IMR-90 (cell line): ENCODE measurements at regions not wholly inside any gene's neighbourhood (a gene's known extent, or its start where the extent isn't known, plus 50 kb on each side); places are given as distances from the start of the nearest gene placed in this dataset.

Source experiments
- ATAC-seq: fragments of 200-7000 bp; cut with Tn5 transposase; 2 replicates; pipeline ENCODE4 v1.9.1; 2020; ENCODE audit warnings: low read depth, mild to moderate bottlenecking, moderate library complexity
- BruUV-seq: library from RNA; stranded (reverse); fragments of 400-500 nt; replicated peaks from 2 replicates; lab custom pipeline; 2021; lab: Mats Ljungman, UMichigan
- CTCF ChIA-PET: fragments of 300-600 bp; formaldehyde crosslinking; extraction: SDS; loops from one replicate; lab custom pipeline; 2021; ENCODE audit warnings: antibody characterized with exemption; lab: Yijun Ruan, JAX
- POLR2A ChIA-PET: fragments of 300-600 bp; sonication (Branson Sonifier 250); formaldehyde crosslinking; loops from one replicate; lab custom pipeline; 2022; ENCODE audit warnings: antibody characterized with exemption; ENCODE audit not compliant: unreplicated experiment; lab: Charles Lee
- DNase-seq: peaks from one replicate; pipeline ENCODE4 v3.0.0; 2013
- H2AFZ ChIP-seq: replicated peaks from 2 replicates; pipeline ENCODE3; 2013; ENCODE audit warnings: low read length, mild to moderate bottlenecking; ENCODE audit not compliant: poor library complexity
- H2AK5ac ChIP-seq: 2 replicates; pipeline ENCODE4 v1.6.1; 2013; ENCODE audit warnings: low read depth, low read length, inconsistent platforms
- H2AK9ac ChIP-seq: replicated peaks from 2 replicates; pipeline ENCODE3; 2013; ENCODE audit warnings: mild to moderate bottlenecking, low read depth, low read length, moderate library complexity; ENCODE audit not compliant: poor library complexity
- H2BK120ac ChIP-seq: 2 replicates; pipeline ENCODE4 v1.6.1; 2013; ENCODE audit warnings: low read depth, low read length, inconsistent platforms
- H2BK15ac ChIP-seq: 3 replicates; pipeline ENCODE4 v1.6.1; 2013; ENCODE audit warnings: low read depth, low read length, inconsistent platforms
- H2BK20ac ChIP-seq: 2 replicates; pipeline ENCODE4 v1.6.1; 2013; ENCODE audit warnings: low read depth, mild to moderate bottlenecking, inconsistent platforms, low read length, moderate library complexity
- H2BK5ac ChIP-seq: 2 replicates; pipeline ENCODE4 v1.6.1; 2013; ENCODE audit warnings: mild to moderate bottlenecking, low read depth, low read length, inconsistent platforms; ENCODE audit not compliant: poor library complexity, severe bottlenecking
- H3K14ac ChIP-seq: replicated peaks from 2 replicates; pipeline ENCODE4 v1.6.1; 2013; ENCODE audit warnings: low read depth, low read length, inconsistent platforms
- H3K18ac ChIP-seq: 2 replicates; pipeline ENCODE4 v1.6.1; 2013; ENCODE audit warnings: low read depth, low read length, control low read depth
- H3K23ac ChIP-seq: 2 replicates; pipeline ENCODE4 v1.6.1; 2013; ENCODE audit warnings: low read depth, low read length, inconsistent platforms
- H3K27ac ChIP-seq: 2 replicates; pipeline ENCODE4 v1.5.1; 2013; ENCODE audit warnings: mild to moderate bottlenecking, control low read depth, low read length; ENCODE audit not compliant: insufficient read depth
- H3K27me3 ChIP-seq: 2 replicates; pipeline ENCODE4 v1.6.1; 2013; ENCODE audit warnings: low read length; ENCODE audit not compliant: control insufficient read depth, insufficient read depth
- H3K36me3 ChIP-seq: 2 replicates; pipeline ENCODE4 v1.6.1; 2013; ENCODE audit warnings: low read length, mixed read lengths; ENCODE audit not compliant: control insufficient read depth, insufficient read depth
- H3K4ac ChIP-seq: 2 replicates; pipeline ENCODE4 v1.6.1; 2013; ENCODE audit warnings: low read depth, low read length, inconsistent platforms
- H3K4me1 ChIP-seq: 2 replicates; pipeline ENCODE4 v1.6.1; 2013; ENCODE audit warnings: low read length, mixed read lengths; ENCODE audit not compliant: control insufficient read depth, insufficient read depth
- H3K4me2 ChIP-seq: 2 replicates; pipeline ENCODE4 v1.6.1; 2013; ENCODE audit warnings: low read depth, mild to moderate bottlenecking, control low read depth, low read length, moderate library complexity
- H3K4me3 ChIP-seq: 2 replicates; pipeline ENCODE4 v1.5.1; 2013; ENCODE audit warnings: low read depth, mild to moderate bottlenecking, control low read depth, low read length, moderate library complexity; ENCODE audit not compliant: insufficient read depth
- H3K56ac ChIP-seq: 2 replicates; pipeline ENCODE4 v1.6.1; 2013; ENCODE audit warnings: low read length, inconsistent platforms; ENCODE audit not compliant: insufficient read depth; ENCODE audit errors: extremely low read depth
- H3K79me1 ChIP-seq, 2 experiments: 2 replicates each; pipeline ENCODE4 v1.6.1; 2013; ENCODE audit warnings: low read length in 2 of 2, inconsistent platforms in 1 of 2, low read depth in 1 of 2
- H3K9ac ChIP-seq: 2 replicates; pipeline ENCODE4 v1.6.1; 2013; ENCODE audit warnings: low read depth, low read length, control low read depth
- H3K9me1 ChIP-seq: 2 replicates; pipeline ENCODE4 v1.6.1; 2013; ENCODE audit warnings: low read length, inconsistent platforms; ENCODE audit not compliant: insufficient read depth
- H3K9me3 ChIP-seq: 2 replicates; pipeline ENCODE4 v1.6.1; 2013; ENCODE audit warnings: low read length; ENCODE audit not compliant: control insufficient read depth, insufficient read depth
- H4K20me1 ChIP-seq: 2 replicates; pipeline ENCODE4 v1.6.1; 2013; ENCODE audit warnings: low read length, inconsistent platforms; ENCODE audit not compliant: insufficient read depth
- H4K5ac ChIP-seq: 2 replicates; pipeline ENCODE4 v1.6.1; 2013; ENCODE audit warnings: mild to moderate bottlenecking, low read depth, low read length, control low read depth
- H4K8ac ChIP-seq, 2 experiments: 2 replicates each; pipeline ENCODE4 v1.6.1; 2013; ENCODE audit warnings: low read depth in 2 of 2, low read length in 2 of 2, control low read depth in 1 of 2, inconsistent platforms in 1 of 2
- H4K91ac ChIP-seq: 2 replicates; pipeline ENCODE4 v1.6.1; 2013; ENCODE audit warnings: low read depth, low read length, inconsistent platforms; ENCODE audit not compliant: insufficient read depth
- CEBPB ChIP-seq: IDR thresholded peaks from 2 replicates; pipeline ENCODE4 v1.6.1; 2012; ENCODE audit warnings: low read depth, low read length, improper control_type of control experiment
- CHD1 ChIP-seq: IDR thresholded peaks from 2 replicates; pipeline ENCODE4 v1.6.1; 2012; ENCODE audit warnings: low read depth, low read length, improper control_type of control experiment
- MAZ ChIP-seq: IDR thresholded peaks from 2 replicates; pipeline ENCODE4 v1.6.1; 2012; ENCODE audit warnings: low read depth, mild to moderate bottlenecking, low read length, improper control_type of control experiment, moderate library complexity, borderline replicate concordance
- WGBS, 2 experiments: methylation state at CpG; one replicate each; pipeline versions ENCODE4 v1.1.5 to v1.1.7; 2013; ENCODE audit warnings: missing lambda C conversion rate in 2 of 2; ENCODE audit not compliant: insufficient read length in 1 of 2; ENCODE audit errors: extremely low coverage in 2 of 2; 5-methylcytosine and 5-hydroxymethylcytosine counted together
- dilution Hi-C: fragments of 300-500 bp; cut with HindIII; formaldehyde crosslinking; loops from one replicate; pipeline ENCODE4 v1.14.3; 2018; ENCODE audit warnings: low sequenced_read_pairs; ENCODE audit not compliant: unreplicated experiment
- in situ Hi-C: fragments of 300-500 bp; cut with MboI; formaldehyde crosslinking; loops from 3 replicates; pipeline ENCODE4 v1.14.3; 2019; ENCODE audit warnings: low sequenced_read_pairs, inconsistent platforms, mixed read lengths
- intact Hi-C: fragments of 100-400 bp; cut with micrococcal nuclease; formaldehyde crosslinking; loops from 2 replicates; pipeline ENCODE4 v1.10.0; 2022
- TF ChIP-seq, protein P1 (sequence below): fragments of 150-350 bp; IDR thresholded peaks from 2 replicates; pipeline ENCODE4 v1.6.1; 2017; ENCODE audit warnings: mild to moderate bottlenecking, antibody characterized with exemption, low read length, low read depth

DNA sequence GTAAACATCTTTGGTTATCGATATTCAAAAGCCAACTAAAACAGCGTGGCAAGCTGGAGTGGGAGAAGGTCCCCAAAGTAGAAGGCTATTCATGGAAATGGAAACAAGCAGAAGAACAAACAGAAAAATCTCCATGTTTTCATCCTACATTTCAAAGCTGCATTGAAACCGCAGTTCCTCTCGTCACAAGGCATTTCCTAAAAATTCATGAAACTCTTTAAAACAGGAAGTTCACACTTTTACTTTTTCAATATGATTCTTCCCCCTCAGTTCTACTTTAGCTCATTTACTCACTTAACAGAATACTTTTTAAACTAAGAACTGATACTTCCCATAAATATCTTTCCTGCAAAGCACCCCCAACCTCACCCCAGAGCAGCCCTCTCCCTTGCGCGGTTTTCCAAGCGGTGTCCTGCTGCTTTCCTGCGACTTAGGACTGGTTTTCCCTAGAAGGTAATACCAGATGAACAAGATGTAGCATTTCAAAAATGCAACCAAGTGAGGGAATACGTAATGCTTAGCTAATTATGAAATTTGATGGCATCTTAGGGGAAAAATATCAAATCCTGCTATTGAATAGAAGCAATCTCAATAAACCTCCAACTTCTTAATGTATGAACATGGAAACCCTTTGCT lies 228.3 kb upstream of the PKN2 start:
- DNase-seq (no peak), ATAC-seq (no peak)
- Histone ChIP-seq H3K14ac (no peak overlapping the region), H2AK5ac (no peak overlapping the region), H3K36me3 (no peaks in the 10 kb centered on the region), H2AK9ac (no peak overlapping the region), H3K23ac (no peak overlapping the region), H4K20me1 (no peaks in the 10 kb centered on the region), H3K4me2 (no peak overlapping the region), H2BK120ac (no peak overlapping the region), H4K5ac (no peak overlapping the region), H3K27me3 (no peaks in the 10 kb centered on the region), H3K4me3 (no peak overlapping the region), H2BK20ac (no peak overlapping the region), H3K79me1 (no peaks in the 10 kb centered on the region), H4K91ac (no peak overlapping the region), H3K56ac (no peak overlapping the region), H2AFZ (no peak overlapping the region), H3K9me1 (peaks cover 5% of the 10 kb centered on the region; the same call in 1 of the 2 replicates), H2BK5ac (no peak overlapping the region), H2BK15ac (no peak overlapping the region), H3K18ac (no peak overlapping the region), H4K8ac (no peak overlapping the region), H3K4me1 (no peaks in the 10 kb centered on the region), H3K4ac (no peak overlapping the region), H3K27ac (no peak overlapping the region), H3K9ac (no peak overlapping the region), H3K9me3 (no peaks in the 10 kb centered on the region)
- TF ChIP-seq CHD1 (no peak), MAZ (no peak), CEBPB (no peak)
- TF ChIP-seq, protein P1, sequence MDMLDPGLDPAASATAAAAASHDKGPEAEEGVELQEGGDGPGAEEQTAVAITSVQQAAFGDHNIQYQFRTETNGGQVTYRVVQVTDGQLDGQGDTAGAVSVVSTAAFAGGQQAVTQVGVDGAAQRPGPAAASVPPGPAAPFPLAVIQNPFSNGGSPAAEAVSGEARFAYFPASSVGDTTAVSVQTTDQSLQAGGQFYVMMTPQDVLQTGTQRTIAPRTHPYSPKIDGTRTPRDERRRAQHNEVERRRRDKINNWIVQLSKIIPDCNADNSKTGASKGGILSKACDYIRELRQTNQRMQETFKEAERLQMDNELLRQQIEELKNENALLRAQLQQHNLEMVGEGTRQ: no peak
- dilution Hi-C loops: no loop called here
- ChIA-PET CTCF (no interaction called here), POLR2A (no interaction called here)
- BruUV-seq: no TSS peak
- in situ Hi-C loops: no loop called here
- intact Hi-C loops: no loop called here
- WGBS, 2 experiments: 100% methylated on average over 2 of the region's 9 CpGs; no CpG with 5 or more reads in 1 of the 2 experiments
